HCT116 (cell line): ENCODE measurements at regions not wholly inside any gene's neighbourhood (a gene's known extent, or its start where the extent isn't known, plus 50 kb on each side); places are given as distances from the start of the nearest gene placed in this dataset.

ENCODE experiments used
- RAD21 ChIP-seq: IDR thresholded peaks from 2 replicates; pipeline ENCODE4 v1.6.1; 2012; ENCODE audit warnings: low read depth, mild to moderate bottlenecking
- TF ChIP-seq, protein P1 (sequence below), 3 experiments: fragments of 200-600 bp in 1 of 3; sonication (generic) in 1 of 3; IDR thresholded peaks in 2 of 3; conservative IDR thresholded peaks in 1 of 3; 2 replicates each; pipeline ENCODE4 v1.5.1; 2012 to 2017; ENCODE audit warnings: low read depth in 2 of 3, low read length in 2 of 3, antibody characterized with exemption in 1 of 3, borderline replicate concordance in 1 of 3, control low read depth in 1 of 3, mild to moderate bottlenecking in 1 of 3, mixed read lengths in 1 of 3, mixed run types in 1 of 3, moderate library complexity in 1 of 3; ENCODE audit not compliant: insufficient read depth in 1 of 3

DNA sequence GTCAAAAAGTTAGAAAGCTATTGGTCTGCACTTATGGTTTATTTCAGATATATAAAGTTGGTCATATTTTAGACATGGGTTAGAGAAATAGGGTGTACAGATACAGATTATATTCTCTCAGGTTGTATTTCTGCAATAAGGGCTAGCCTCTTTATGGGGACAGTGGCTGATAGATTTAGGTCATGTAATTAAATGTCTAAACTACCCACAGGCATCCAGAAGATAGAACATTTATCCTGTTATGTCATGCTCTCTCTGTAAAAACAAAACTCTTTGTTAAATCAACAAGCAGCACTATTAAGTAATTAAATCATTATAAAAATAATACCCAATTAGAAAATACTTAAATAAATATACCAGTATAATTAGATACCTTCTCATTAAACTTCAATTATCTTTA lies 612.6 kb upstream of the CITED2 start:
- TF ChIP-seq, protein P1, sequence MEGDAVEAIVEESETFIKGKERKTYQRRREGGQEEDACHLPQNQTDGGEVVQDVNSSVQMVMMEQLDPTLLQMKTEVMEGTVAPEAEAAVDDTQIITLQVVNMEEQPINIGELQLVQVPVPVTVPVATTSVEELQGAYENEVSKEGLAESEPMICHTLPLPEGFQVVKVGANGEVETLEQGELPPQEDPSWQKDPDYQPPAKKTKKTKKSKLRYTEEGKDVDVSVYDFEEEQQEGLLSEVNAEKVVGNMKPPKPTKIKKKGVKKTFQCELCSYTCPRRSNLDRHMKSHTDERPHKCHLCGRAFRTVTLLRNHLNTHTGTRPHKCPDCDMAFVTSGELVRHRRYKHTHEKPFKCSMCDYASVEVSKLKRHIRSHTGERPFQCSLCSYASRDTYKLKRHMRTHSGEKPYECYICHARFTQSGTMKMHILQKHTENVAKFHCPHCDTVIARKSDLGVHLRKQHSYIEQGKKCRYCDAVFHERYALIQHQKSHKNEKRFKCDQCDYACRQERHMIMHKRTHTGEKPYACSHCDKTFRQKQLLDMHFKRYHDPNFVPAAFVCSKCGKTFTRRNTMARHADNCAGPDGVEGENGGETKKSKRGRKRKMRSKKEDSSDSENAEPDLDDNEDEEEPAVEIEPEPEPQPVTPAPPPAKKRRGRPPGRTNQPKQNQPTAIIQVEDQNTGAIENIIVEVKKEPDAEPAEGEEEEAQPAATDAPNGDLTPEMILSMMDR (IDR thresholded peaks at IDR 0.05 in 2 of 3, conservative IDR thresholded peaks at IDR 0.05 in 1 of 3; ENCODE audit: borderline replicate concordance in 1 of 3, insufficient read depth in 1 of 3, low read depth in 2 of 3, low read length in 2 of 3), result no peak
- TF ChIP-seq RAD21, result no peak
